Amygdala (tissue), 56 donors: ENCODE measurements at regions not wholly inside any gene's neighbourhood (a gene's known extent, or its start where the extent isn't known, plus 50 kb on each side); places are given as distances from the start of the nearest gene placed in this dataset.

Experiments
- DNase-seq, 56 donors: peaks; one replicate each; lab custom pipeline; 2025; lab: John Stamatoyannopoulos, UW

DNA sequence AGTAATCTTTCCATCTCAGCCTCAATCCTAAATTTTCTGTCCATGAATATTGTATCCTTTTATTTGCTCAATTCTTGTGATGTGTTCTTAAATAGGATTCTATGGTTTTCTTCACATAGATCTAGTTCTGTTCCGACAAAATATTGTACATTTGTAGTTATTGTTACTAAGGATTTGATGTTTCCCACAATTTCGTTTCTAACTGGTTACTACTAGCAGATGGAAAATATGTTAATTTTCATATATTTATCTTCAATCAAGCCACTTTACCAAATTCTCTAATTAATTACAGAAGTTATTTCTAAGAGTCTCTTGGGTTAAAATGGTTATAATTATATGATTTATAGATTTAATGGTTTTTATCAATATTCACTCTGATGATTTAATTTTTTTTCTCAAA lies 60.3 kb downstream of the SEC61B start:
- DNase-seq: no peak

DNA sequence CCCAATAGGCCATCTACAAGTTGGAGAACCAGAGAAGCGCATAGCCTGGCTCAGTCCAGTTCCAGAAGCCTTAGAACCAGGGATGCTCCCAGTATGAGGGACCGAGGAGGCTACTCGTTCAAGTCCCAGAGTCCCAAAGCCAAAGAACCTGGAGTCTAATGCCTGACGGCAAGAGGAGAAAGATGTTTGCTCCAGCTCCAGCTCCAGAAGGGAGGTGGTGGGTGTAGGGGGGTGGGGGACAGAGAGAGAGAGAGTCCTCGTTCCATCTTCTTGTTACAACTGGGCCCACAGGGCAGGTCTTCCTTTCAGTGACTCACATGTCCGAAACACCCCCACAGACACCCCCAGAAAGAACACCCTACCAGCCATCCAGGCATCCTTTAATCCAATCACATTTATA lies 63.9 kb downstream of the SEC61B start:
- DNase-seq: no peak

DNA sequence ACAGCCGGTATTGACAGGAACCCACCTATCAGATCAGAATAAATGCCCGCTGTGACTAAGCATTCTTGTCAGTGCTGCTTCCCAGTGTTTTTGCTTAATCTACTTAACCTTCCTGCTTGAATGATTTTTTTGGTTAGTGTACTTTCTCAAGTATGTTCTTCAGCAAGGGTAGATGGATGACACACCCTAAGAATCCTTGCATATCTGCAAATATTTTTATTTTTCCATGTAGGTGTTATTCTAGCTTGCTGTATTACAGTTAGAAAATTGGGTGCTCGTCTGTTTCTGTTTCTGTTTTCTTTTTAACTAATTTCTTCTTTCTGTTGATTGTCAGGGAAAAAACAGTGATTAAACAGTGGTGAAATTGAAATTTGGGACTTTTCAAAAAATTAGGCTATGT lies 64.5 kb downstream of the SEC61B start:
- no peak for DNase-seq

DNA sequence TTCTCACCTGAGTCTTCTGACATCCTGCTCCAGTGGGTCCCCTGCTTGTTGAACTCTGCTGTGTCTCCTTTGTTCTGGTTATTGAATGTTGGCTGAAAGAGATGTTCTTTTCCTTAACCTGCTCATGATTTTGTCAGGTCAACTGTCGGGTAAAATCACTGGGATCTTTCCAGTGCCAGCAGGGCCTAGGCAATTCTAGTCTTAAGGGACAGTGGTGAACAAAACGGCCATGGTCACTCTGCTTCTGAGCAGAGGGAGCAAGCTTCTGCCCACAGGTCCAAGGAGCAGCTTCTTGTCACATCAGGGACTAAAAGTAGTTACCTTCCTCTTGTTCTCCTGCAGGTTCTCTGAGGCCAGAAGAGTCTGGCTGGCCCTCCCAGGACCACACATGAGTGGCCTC lies 65.6 kb downstream of the SEC61B start:
- DNase-seq: no peak

- DNase-seq: no peak
These were observed 66.7 kb downstream of the SEC61B start for GRCh38 chr9:99288830-99289229.

DNA sequence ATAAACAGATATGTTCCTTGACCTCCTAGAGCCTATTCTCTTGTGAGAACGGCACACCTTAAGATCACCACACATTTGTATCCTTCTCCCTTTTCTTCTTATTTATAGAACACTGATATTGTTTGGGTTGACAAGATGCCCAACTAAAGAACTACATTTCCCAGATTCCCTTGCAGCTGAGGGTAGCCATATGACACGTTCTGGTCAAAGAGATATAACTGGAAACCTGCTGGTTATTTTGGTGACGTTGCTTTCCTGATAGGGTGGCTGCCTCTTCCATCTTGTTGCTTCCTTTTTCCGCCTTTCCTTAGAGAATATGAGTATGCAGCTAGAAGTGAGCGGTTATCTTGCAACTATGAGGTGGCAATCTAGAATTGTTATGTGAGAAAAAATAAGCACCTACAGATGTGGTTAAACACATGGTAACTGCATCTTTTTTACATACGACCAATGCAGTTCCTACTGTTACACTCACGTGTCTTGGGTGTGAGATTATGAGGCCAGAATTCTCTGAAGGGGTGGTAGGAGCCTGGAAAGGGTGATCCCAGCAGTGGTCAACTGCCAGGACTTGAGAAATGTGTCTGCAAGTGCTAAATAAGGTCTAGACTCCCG lies 72.9 kb downstream of the SEC61B start:
- no peak for DNase-seq

GRCh38 chr9:99296291-99296951 lies 74.3 kb downstream of the SEC61B start:
- DNase-seq: peak in 21 of 56 donors; percentile 6 to 58 (median 19)

GRCh38 chr9:99298614-99299013 lies 76.5 kb downstream of the SEC61B start:
- DNase-seq: no peak

DNA sequence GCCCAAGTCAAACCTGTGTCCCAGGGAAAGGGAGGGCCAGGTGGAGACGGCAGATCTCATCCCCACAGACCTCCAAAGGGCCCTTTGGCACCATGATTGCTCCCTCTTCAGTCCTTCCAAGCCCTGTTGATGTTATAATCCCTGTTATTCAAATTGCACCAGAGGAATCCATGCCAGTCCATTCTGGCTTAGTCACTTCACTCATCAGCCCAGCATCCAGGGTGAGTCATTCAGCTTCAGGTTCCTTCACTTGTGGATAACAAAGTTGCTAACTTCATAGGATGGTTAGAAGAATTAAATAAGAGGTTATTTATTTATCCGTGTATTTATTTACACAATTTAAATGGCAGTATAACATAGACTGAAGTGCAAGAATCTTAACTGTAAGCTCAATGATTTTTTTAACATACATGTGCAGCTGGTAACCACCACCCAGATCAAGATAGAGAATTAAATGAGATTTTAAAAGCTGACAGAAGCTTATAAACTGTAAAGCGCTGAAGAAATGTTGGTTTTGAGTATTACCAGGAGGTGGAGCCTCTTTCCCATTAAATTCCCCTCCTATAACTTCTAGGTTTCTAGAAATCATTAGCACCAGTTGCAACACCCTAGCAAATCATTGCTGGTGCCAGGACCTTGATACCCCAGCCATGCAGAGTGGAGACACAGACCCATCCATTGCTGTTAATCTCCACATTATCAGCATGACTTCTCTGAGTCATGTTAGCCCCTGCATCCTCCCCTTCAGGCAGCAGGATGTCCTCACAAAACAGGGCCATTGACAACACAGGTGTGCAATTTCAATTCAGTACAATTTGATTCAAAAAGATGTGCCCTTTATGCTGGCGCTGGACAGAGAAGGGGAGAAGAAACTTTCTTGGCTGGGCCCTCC lies 77.4 kb downstream of the SEC61B start:
- no peak for DNase-seq

DNA sequence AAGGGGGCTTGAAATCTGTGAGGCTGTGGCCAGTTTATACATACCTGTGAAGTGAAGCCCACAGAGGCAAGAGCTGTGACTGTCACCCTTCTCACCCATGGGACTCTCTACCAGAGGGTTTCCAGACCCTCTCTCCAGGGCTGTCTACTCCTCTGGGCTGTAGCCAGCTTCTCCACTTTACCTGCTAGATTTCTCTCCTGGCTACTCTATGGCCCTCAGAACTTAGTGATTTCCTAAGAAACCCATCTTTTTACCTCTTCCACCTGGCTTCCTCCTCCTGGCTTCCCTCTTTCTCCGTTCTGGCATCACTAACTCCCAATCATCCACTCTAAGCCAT lies 78.0 kb downstream of the SEC61B start:
- DNase-seq: no peak

- DNase-seq: no peak
These were observed 78.5 kb downstream of the SEC61B start for GRCh38 chr9:99300603-99301002.

DNA sequence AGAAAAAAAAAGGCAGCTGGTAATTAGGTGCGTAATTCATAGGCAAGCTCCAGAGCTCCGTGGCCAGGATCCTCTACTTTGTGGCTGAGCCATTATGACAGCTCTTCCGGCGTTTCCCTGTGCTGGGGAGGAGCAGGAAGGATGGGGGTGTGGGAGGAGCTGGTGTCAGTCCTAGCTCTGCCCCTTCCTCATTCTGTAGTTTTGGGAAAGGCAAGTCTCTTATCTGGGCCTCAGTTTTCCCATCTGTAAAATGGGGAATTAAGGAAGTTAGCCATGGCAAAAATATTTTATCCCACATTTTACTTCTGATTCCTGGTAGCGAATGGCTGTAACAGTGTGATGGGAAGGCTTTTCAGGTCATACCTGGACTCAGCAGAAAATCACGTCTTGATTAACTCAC lies 81.1 kb downstream of the SEC61B start:
- no peak for DNase-seq

DNA sequence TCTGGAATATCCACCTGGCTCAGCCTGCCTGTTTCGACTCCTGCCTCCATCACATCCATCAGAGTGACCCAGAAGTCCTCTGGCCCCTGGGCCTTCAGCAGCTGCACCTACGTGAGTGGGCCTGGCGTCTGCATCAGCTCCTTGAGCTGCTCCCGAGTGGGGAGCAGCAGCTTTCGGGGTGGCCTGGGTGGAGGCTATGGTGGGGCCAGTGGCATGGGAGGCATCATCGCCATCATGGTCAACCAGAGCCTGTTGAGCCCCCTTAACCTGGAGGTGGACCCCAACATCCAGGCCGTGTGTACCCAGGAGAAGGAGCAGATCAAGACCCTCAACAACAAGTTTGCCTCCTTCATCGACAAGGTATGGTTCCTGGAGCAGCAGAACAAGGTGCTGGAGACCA lies 83.0 kb downstream of the SEC61B start:
- DNase-seq: no peak

DNA sequence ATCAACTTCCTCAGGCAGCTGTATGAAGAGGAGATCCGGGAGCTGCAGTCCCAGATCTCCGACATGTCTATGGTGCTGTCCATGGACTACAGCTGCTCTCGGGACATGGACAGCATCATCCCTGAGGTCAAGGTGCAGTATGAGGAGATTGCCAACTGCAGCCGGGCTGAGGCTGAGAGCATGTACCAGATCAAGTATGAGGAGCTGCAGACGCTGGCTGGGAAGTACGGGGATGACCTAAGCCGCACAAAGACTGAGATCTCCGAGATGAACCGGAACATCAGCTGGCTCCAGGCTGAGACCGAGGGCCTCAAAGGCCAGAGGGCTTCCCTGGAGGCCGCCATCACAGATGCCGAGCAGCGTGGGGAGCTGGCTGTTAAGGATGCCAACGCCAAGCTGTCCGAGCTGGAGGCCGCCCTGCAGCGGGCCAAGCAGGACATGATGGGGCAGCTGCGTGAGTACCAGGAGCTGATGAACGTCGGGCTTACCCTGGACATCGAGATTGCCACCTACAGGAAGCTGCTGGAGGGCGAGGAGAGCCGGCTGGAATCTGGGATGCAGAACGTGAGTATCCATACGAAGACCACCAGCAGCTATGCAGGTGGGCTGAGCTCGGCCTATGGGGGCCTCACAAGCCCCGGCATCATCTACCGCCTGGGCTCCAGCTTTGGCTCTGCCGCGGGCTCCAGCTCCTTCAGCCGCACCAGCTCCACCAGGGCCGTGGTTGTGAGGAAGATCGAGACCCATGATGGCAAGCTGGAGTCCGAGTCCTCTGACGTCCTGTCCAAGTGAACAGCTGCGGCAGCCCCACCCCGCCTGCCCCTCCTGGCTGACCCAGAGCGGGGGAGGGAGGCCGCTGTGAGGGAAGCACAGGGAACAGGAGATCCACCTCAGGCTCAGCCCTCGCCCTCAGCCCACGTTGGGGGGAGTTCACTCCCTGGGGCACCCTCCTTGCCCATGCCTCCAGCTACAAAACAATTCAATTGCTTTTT lies 84.0 kb downstream of the SEC61B start:
- no peak for DNase-seq

- DNase-seq: no peak
These were observed 85.8 kb downstream of the SEC61B start for GRCh38 chr9:99307851-99308250.

GRCh38 chr9:99309141-99309939 lies 87.3 kb downstream of the SEC61B start:
- no peak for DNase-seq

DNA sequence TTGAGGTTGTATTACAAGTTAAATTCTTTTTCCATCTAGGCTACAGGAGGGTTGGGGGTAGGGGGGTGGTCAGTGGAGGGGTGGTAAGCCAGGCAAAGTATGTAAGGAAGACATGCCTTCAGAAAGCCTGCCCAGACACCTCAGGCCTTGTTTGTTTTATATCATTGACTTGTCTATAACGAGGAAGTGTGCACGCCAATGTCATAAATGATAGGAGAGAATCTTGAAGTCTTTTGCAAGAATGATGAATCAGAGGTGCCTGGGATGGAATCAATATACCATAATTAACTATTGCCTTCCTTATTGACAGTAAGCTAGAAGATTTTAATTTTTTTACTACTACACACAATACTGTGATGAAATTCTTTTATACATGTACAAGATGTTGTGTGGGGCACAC lies 90.7 kb downstream of the SEC61B start:
- DNase-seq: no peak

DNA sequence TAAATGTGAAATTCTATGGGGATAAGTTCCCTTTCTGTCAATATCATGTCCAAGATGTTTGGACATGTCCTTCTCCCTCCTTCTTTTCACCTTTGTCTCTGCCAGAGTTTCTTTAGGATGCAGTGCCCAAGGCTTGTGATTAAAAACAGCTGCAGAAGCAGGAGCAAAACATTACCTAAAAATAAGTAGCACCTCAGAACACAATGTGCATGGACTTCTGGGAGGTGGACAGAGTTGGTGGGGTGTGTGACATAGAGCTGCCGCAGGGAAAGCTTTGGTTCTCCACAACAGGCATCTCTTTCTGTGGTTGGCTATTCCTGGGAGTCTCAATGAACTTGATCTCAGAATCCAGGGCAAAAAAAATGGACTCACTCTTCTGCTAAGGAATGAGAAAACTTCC lies 97.0 kb downstream of the SEC61B start:
- no peak for DNase-seq

DNA sequence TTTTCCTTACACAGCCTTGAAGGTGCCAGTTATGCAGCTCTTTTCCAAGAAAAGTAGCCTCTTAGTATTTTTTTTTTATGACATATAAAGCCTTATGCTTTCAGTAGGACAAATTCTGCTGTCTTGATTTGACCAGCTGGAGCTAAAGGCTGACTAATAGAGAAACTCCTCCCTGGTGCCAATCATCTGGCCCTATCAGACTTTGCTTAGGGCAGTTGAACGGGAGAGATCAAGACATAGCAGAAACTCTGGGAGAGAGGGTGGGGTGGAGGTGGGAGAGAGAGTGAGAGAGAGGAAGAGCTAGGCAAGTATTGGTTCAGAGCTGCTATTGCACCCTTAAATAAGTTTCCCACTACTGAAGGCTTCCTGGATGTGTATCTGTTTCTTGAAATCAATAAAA lies 100.2 kb downstream of the SEC61B start:
- no peak for DNase-seq
